GM23338 (cell line): ENCODE measurements at regions not wholly inside any gene's neighbourhood (a gene's known extent, or its start where the extent isn't known, plus 50 kb on each side); places are given as distances from the start of the nearest gene placed in this dataset.

Experiments used
- ATAC-seq: fragments of 200-7000 bp; cut with Tn5 transposase; 3 replicates; pipeline ENCODE4 v1.9.1; 2020
- DNase-seq: peaks from one replicate; pipeline ENCODE4 v3.0.0-alpha.2; 2015; ENCODE audit warnings: low spot score
- H2AFZ ChIP-seq: fragments of 200-600 bp; sonication (generic); 2 replicates; pipeline ENCODE4 v1.8.0; 2016; ENCODE audit warnings: antibody characterized with exemption, mild to moderate bottlenecking, moderate library complexity
- H3F3A ChIP-seq: fragments of 200-600 bp; sonication (generic); replicated peaks from 2 replicates; pipeline ENCODE4 v1.8.0; 2017; ENCODE audit warnings: antibody characterized with exemption, mixed run types, low read depth
- H3K27ac ChIP-seq: fragments of 200-600 bp; sonication (generic); 2 replicates; pipeline ENCODE4 v1.6.1; 2016; ENCODE audit warnings: low read depth
- H3K27me3 ChIP-seq: fragments of 200-600 bp; sonication (generic); 2 replicates; pipeline ENCODE4 v1.8.0; 2016; ENCODE audit warnings: mild to moderate bottlenecking, mixed run types, moderate library complexity; ENCODE audit not compliant: insufficient read depth
- H3K36me3 ChIP-seq: fragments of 200-600 bp; sonication (generic); 2 replicates; pipeline ENCODE4 v1.8.0; 2016; ENCODE audit warnings: mild to moderate bottlenecking; ENCODE audit not compliant: insufficient read depth
- H3K4me1 ChIP-seq: fragments of 200-600 bp; sonication (generic); 2 replicates; pipeline ENCODE4 v1.8.0; 2016; ENCODE audit warnings: mild to moderate bottlenecking, moderate library complexity; ENCODE audit not compliant: insufficient read depth
- H3K4me2 ChIP-seq: fragments of 200-600 bp; sonication (generic); 2 replicates; pipeline ENCODE4 v1.7.1; 2017; ENCODE audit warnings: mixed run types
- H3K4me3 ChIP-seq: fragments of 200-600 bp; sonication (generic); 2 replicates; pipeline ENCODE4 v1.6.1; 2016; ENCODE audit warnings: mixed run types
- H3K79me2 ChIP-seq: fragments of 200-600 bp; sonication (generic); replicated peaks from 2 replicates; pipeline ENCODE4 v1.8.0; 2017; ENCODE audit warnings: mild to moderate bottlenecking; ENCODE audit not compliant: insufficient read depth
- H3K9me2 ChIP-seq: fragments of 200-600 bp; sonication (generic); 2 replicates; pipeline ENCODE4 v1.8.0; 2017; ENCODE audit not compliant: insufficient read depth
- H4K20me1 ChIP-seq: fragments of 200-600 bp; sonication (generic); replicated peaks from 2 replicates; pipeline ENCODE4 v1.8.0; 2017; ENCODE audit warnings: mild to moderate bottlenecking; ENCODE audit not compliant: insufficient read depth
- H3K27ac Mint-ChIP-seq: 2 replicates; pipeline ENCODE4 v1.8.0; 2020; ENCODE audit warnings: inconsistent platforms, mild to moderate bottlenecking, moderate library complexity, mixed read lengths
- H3K27me3 Mint-ChIP-seq: 3 replicates; pipeline ENCODE4 v1.8.0; 2022; ENCODE audit warnings: low read depth, mild to moderate bottlenecking, moderate library complexity, mixed read lengths, inconsistent platforms; ENCODE audit not compliant: insufficient read depth, poor library complexity
- H3K36me3 Mint-ChIP-seq: 3 replicates; pipeline ENCODE4 v1.8.0; 2021; ENCODE audit warnings: low read depth, mild to moderate bottlenecking, inconsistent platforms, moderate library complexity, mixed read lengths
- H3K4me1 Mint-ChIP-seq: 3 replicates; pipeline ENCODE4 v1.8.0; 2020; ENCODE audit warnings: mild to moderate bottlenecking, inconsistent platforms, mixed read lengths
- H3K4me3 Mint-ChIP-seq: 3 replicates; pipeline ENCODE4 v1.8.0; 2021; ENCODE audit warnings: moderate library complexity, mild to moderate bottlenecking, inconsistent platforms, mixed read lengths
- H3K9me3 Mint-ChIP-seq: 3 replicates; pipeline ENCODE4 v1.8.0; 2020; ENCODE audit warnings: moderate library complexity, mild to moderate bottlenecking, inconsistent platforms, mixed read lengths
- CREB1 ChIP-seq: fragments of 250-450 bp; sonication (Bioruptor Pico); IDR thresholded peaks from 2 replicates; pipeline ENCODE4 v1.5.0; 2020; ENCODE audit warnings: low read depth, mild to moderate bottlenecking, moderate library complexity
- EZH2 ChIP-seq: fragments of 200-600 bp; sonication (generic); IDR thresholded peaks from one replicate; pipeline ENCODE4 v1.8.0; 2017; ENCODE audit warnings: antibody characterized with exemption, mild to moderate bottlenecking, low read depth; ENCODE audit not compliant: unreplicated experiment
- JUNB ChIP-seq: IDR thresholded peaks from one replicate; pipeline ENCODE4 v1.6.1; 2016; ENCODE audit warnings: antibody characterized with exemption; ENCODE audit not compliant: unreplicated experiment
- STAT1 ChIP-seq: IDR thresholded peaks from one replicate; pipeline ENCODE4 v1.6.1; 2016; ENCODE audit warnings: antibody characterized with exemption; ENCODE audit not compliant: unreplicated experiment
- TF ChIP-seq, protein P1 (sequence below): fragments of 250-450 bp; sonication (Bioruptor Pico); IDR thresholded peaks from 2 replicates; pipeline ENCODE4 v1.5.0; 2020; ENCODE audit warnings: mild to moderate bottlenecking, moderate library complexity
- TF ChIP-seq, protein P2 (sequence below): IDR thresholded peaks from 2 replicates; pipeline ENCODE4 v1.6.1; 2016; ENCODE audit warnings: antibody characterized with exemption
- TF ChIP-seq, protein P3 (sequence below), 2 experiments: fragments of 200-600 bp in 1 of 2; sonication (generic) in 1 of 2; conservative IDR thresholded peaks; 2 replicates each; pipeline versions ENCODE4 v1.5.1 to v1.6.1; 2016 to 2017; ENCODE audit warnings: antibody characterized with exemption in 2 of 2, low read depth in 2 of 2, mild to moderate bottlenecking in 2 of 2, moderate library complexity in 1 of 2

DNA sequence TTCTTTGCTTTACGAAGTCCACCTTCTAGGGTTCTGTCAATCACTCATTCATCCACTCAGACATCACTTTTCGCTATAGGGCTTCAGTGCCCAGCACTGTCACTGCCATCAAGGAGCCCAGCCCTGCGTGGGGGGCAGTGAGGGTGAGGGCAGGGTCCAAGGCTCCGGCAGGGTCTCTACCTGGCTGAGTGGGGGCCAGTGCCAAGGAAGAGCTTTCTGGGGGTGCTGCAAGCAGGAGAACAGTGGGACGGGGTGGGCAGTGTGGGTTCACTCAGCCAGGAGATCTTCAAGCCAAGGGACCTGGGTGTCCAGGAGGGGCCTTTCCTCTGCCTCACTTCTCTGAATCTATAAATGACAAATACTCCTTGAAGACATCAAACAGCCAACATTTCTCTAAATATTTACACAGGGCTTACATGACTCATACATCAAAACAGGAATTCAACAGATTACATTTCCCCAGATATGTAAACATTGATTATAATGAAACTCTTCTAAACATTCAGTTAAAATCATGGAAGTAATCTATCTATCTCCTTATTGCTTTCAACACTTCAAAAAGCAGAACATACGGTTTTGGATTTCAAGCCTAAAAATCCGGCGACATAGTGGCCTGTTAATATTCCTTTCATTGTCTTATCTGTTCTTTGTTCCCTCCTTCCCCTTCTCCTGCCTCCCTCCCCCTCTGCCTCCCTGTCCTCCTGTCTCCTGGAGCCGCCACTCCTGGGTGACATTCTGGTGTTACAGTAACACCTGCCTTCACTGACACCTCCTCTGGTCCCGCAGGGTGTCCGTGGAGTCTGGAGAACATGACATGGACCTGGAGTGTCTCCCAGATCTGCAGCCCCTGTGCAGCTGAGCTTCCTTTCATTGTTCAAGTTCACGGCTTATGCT is 94.4 kb upstream of the ADRA2C start (continued):
- TF ChIP-seq, protein P1, sequence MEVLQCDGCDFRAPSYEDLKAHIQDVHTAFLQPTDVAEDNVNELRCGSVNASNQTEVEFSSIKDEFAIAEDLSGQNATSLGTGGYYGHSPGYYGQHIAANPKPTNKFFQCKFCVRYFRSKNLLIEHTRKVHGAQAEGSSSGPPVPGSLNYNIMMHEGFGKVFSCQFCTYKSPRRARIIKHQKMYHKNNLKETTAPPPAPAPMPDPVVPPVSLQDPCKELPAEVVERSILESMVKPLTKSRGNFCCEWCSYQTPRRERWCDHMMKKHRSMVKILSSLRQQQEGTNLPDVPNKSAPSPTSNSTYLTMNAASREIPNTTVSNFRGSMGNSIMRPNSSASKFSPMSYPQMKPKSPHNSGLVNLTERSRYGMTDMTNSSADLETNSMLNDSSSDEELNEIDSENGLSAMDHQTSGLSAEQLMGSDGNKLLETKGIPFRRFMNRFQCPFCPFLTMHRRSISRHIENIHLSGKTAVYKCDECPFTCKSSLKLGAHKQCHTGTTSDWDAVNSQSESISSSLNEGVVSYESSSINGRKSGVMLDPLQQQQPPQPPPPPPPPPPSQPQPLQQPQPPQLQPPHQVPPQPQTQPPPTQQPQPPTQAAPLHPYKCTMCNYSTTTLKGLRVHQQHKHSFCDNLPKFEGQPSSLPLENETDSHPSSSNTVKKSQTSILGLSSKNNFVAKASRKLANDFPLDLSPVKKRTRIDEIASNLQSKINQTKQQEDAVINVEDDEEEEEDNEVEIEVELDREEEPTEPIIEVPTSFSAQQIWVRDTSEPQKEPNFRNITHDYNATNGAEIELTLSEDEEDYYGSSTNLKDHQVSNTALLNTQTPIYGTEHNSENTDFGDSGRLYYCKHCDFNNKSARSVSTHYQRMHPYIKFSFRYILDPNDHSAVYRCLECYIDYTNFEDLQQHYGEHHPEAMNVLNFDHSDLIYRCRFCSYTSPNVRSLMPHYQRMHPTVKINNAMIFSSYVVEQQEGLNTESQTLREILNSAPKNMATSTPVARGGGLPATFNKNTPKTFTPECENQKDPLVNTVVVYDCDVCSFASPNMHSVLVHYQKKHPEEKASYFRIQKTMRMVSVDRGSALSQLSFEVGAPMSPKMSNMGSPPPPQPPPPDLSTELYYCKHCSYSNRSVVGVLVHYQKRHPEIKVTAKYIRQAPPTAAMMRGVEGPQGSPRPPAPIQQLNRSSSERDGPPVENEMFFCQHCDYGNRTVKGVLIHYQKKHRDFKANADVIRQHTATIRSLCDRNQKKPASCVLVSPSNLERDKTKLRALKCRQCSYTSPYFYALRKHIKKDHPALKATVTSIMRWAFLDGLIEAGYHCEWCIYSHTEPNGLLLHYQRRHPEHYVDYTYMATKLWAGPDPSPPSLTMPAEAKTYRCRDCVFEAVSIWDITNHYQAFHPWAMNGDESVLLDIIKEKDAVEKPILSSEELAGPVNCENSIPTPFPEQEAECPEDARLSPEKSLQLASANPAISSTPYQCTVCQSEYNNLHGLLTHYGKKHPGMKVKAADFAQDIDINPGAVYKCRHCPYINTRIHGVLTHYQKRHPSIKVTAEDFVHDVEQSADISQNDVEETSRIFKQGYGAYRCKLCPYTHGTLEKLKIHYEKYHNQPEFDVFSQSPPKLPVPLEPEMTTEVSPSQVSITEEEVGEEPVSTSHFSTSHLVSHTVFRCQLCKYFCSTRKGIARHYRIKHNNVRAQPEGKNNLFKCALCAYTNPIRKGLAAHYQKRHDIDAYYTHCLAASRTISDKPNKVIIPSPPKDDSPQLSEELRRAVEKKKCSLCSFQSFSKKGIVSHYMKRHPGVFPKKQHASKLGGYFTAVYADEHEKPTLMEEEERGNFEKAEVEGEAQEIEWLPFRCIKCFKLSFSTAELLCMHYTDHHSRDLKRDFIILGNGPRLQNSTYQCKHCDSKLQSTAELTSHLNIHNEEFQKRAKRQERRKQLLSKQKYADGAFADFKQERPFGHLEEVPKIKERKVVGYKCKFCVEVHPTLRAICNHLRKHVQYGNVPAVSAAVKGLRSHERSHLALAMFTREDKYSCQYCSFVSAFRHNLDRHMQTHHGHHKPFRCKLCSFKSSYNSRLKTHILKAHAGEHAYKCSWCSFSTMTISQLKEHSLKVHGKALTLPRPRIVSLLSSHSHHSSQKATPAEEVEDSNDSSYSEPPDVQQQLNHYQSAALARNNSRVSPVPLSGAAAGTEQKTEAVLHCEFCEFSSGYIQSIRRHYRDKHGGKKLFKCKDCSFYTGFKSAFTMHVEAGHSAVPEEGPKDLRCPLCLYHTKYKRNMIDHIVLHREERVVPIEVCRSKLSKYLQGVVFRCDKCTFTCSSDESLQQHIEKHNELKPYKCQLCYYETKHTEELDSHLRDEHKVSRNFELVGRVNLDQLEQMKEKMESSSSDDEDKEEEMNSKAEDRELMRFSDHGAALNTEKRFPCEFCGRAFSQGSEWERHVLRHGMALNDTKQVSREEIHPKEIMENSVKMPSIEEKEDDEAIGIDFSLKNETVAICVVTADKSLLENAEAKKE (CRISPR knock-in tag) = no peak
- TF ChIP-seq, protein P2, sequence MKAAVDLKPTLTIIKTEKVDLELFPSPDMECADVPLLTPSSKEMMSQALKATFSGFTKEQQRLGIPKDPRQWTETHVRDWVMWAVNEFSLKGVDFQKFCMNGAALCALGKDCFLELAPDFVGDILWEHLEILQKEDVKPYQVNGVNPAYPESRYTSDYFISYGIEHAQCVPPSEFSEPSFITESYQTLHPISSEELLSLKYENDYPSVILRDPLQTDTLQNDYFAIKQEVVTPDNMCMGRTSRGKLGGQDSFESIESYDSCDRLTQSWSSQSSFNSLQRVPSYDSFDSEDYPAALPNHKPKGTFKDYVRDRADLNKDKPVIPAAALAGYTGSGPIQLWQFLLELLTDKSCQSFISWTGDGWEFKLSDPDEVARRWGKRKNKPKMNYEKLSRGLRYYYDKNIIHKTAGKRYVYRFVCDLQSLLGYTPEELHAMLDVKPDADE = no peak
- no peak for TF ChIP-seq CREB1
- TF ChIP-seq JUNB = no peak

DNA sequence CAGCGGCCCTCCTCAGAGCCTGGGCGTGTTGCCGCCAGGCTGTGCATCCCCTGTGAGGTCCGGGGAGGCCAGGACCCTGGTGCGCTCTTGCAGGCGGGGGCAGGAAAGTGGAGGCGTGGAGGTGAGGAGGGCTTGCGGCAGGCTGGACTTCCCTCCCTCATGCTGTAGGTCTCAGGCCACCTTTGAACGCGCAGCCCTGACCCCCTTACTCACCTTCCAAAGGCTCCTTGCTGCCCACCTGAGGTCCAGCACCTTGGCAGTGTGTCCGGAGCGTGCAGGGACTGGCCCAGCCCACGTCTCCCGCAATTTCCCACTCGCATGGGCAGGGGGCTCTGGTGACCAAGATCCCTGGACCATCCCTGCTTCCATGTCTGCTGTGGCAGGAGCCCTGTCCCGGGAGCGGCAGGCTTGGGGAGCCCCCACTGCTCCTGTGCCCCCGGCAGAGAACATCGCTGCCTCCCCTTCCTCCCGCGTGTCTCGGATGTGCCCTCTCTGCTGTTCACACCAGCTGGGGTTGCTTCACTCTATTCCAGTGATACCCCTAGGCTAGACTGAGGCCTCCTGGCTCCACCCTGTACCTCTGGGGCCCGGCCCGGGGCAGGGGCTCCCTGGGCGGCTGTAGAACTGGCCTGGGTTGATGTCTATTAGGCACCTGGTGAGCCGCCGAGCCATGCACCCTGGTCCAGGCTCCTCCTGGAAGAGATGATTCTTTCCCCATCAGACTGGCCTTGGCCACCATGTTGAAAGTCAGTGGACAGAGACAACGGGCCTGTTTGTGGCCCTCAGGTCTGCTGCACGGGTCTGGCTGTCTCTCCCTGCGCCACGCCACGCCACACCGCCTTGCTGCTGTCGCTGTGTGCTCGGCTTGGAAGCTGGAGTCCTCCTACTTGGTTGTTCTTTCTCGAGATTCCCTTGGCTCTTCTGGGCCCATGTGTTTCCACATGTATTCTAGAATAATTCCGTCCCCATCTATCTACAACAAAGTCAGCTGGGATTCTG is 95.4 kb upstream of the ADRA2C start:
- H2AFZ ChIP-seq = no peak overlapping the region
- H3K36me3 Mint-ChIP-seq = no peaks in the 10 kb centered on the region
- H3K9me2 ChIP-seq = no peaks in the 10 kb centered on the region
- no peaks in the 10 kb centered on the region for H4K20me1 ChIP-seq
- H3K4me3 Mint-ChIP-seq = no peak overlapping the region
- peaks cover 4% of the 10 kb centered on the region; the same call in 2 of the 3 replicates for H3K4me1 Mint-ChIP-seq
- no peak overlapping the region for H3K27ac ChIP-seq
- peaks cover 10% of the 10 kb centered on the region for H3K27me3 Mint-ChIP-seq
- no peaks in the 10 kb centered on the region for H3K27me3 ChIP-seq
- H3K27ac Mint-ChIP-seq = no peak overlapping the region
- H3F3A ChIP-seq = no peaks in the 10 kb centered on the region
- H3K4me1 ChIP-seq = no peaks in the 10 kb centered on the region
- no peak overlapping the region for H3K4me2 ChIP-seq
- H3K79me2 ChIP-seq = no peaks in the 10 kb centered on the region
- H3K36me3 ChIP-seq = no peaks in the 10 kb centered on the region
- H3K9me3 Mint-ChIP-seq = peaks cover 13% of the 10 kb centered on the region; the same call in 1 of the 3 replicates
- no peak for ATAC-seq
- H3K4me3 ChIP-seq = no peak overlapping the region
- no peak for DNase-seq
- TF ChIP-seq, protein P2 = no peak
- TF ChIP-seq, protein P3, sequence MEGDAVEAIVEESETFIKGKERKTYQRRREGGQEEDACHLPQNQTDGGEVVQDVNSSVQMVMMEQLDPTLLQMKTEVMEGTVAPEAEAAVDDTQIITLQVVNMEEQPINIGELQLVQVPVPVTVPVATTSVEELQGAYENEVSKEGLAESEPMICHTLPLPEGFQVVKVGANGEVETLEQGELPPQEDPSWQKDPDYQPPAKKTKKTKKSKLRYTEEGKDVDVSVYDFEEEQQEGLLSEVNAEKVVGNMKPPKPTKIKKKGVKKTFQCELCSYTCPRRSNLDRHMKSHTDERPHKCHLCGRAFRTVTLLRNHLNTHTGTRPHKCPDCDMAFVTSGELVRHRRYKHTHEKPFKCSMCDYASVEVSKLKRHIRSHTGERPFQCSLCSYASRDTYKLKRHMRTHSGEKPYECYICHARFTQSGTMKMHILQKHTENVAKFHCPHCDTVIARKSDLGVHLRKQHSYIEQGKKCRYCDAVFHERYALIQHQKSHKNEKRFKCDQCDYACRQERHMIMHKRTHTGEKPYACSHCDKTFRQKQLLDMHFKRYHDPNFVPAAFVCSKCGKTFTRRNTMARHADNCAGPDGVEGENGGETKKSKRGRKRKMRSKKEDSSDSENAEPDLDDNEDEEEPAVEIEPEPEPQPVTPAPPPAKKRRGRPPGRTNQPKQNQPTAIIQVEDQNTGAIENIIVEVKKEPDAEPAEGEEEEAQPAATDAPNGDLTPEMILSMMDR (conservative IDR thresholded peaks at IDR 0.05; ENCODE audit: low read depth in 2 of 2) = no peak
- TF ChIP-seq STAT1 = no peak
- no peak for TF ChIP-seq JUNB
- no peak for TF ChIP-seq CREB1
- TF ChIP-seq EZH2 = no peak
